WERI-Rb-1 (cell line): ENCODE measurements at regions not wholly inside any gene's neighbourhood (a gene's known extent, or its start where the extent isn't known, plus 50 kb on each side); places are given as distances from the start of the nearest gene placed in this dataset.
A peak's percentile ranks its signal among the peaks of the same experiment; 100 is the strongest.

ENCODE experiments used
- DNase-seq: peaks from one replicate; pipeline ENCODE4 v3.0.0-alpha.2; 2020
- H3K27ac ChIP-seq: fragments of 250-450 bp; sonication (Bioruptor Pico); 2 replicates; pipeline ENCODE4 v1.5.1; 2020; ENCODE audit warnings: mild to moderate bottlenecking, moderate library complexity
- H3K27me3 ChIP-seq: fragments of 250-450 bp; sonication (Bioruptor Pico); 2 replicates; pipeline ENCODE4 v1.5.1; 2021; ENCODE audit warnings: mild to moderate bottlenecking, low read depth, moderate library complexity; ENCODE audit not compliant: insufficient read depth, severe bottlenecking
- H3K36me3 ChIP-seq: fragments of 250-450 bp; sonication (Bioruptor Pico); 2 replicates; pipeline ENCODE4 v1.5.1; 2020; ENCODE audit warnings: mild to moderate bottlenecking, moderate library complexity
- H3K4me3 ChIP-seq: 2 replicates; pipeline ENCODE4 v1.5.1; 2011; ENCODE audit warnings: low read depth, mild to moderate bottlenecking, control low read depth, low read length
- H3K9me3 ChIP-seq: fragments of 250-450 bp; sonication (Bioruptor Pico); 2 replicates; pipeline ENCODE4 v1.5.1; 2021; ENCODE audit warnings: mild to moderate bottlenecking, moderate library complexity; ENCODE audit not compliant: severe bottlenecking
- TF ChIP-seq, protein P1 (sequence below): IDR thresholded peaks from 2 replicates; pipeline ENCODE4 v1.5.1; 2011; ENCODE audit warnings: low read depth, mild to moderate bottlenecking, control low read depth, inconsistent platforms, low read length

DNA sequence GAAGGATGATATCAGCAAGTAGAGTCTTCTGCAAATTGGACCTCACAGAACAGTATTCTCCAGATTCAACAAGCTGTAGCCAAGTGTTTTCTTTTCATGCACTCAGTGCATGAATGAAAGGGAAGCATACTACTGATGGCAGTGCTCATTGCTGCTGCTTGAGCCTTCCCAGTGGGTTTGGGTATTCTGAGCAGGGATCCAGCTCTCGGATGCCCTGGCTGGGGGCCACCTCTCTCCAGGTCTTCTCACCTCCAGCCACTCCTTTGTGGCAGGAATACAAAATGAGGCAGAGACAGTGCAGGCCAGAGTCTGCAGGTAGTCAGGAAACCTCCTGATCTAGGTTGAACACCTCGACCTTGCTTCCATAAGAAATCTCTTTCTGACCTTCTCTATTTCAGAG, 390.4 kb upstream of the CELF4 start:
- no peaks in the 10 kb centered on the region for H3K27me3 ChIP-seq
- no peaks in the 10 kb centered on the region for H3K36me3 ChIP-seq
- H3K9me3 ChIP-seq = peaks cover 7% of the 10 kb centered on the region
- DNase-seq = no peak
- no peak overlapping the region for H3K4me3 ChIP-seq
- TF ChIP-seq, protein P1, sequence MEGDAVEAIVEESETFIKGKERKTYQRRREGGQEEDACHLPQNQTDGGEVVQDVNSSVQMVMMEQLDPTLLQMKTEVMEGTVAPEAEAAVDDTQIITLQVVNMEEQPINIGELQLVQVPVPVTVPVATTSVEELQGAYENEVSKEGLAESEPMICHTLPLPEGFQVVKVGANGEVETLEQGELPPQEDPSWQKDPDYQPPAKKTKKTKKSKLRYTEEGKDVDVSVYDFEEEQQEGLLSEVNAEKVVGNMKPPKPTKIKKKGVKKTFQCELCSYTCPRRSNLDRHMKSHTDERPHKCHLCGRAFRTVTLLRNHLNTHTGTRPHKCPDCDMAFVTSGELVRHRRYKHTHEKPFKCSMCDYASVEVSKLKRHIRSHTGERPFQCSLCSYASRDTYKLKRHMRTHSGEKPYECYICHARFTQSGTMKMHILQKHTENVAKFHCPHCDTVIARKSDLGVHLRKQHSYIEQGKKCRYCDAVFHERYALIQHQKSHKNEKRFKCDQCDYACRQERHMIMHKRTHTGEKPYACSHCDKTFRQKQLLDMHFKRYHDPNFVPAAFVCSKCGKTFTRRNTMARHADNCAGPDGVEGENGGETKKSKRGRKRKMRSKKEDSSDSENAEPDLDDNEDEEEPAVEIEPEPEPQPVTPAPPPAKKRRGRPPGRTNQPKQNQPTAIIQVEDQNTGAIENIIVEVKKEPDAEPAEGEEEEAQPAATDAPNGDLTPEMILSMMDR = no peak
- H3K27ac ChIP-seq = no peak overlapping the region

DNA sequence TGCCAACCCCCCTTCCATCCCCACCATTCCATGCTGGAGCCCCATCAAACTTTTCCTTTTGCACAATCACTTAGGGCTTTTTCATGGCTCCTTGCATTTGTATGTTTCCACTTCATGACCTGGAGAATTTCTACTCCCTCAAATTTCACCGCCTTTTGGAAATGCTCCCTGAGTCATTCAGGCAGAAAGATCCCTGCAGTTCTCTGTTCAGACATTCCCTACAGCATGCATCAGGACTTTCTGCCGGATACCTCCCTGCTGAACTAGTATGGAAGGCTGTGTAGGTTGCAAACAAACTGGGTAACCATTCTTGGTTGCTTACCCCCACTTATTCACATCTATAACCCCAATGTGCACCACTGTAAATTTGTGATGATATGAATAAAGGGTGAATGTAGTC, 389.6 kb upstream of the CELF4 start:
- Histone ChIP-seq H3K9me3 (no peaks in the 10 kb centered on the region), H3K36me3 (no peaks in the 10 kb centered on the region), H3K27me3 (no peaks in the 10 kb centered on the region)

GRCh38 chr18:37953876-37954275, 388.3 kb upstream of the CELF4 start:
- Histone ChIP-seq H3K9me3 (no peaks in the 10 kb centered on the region), H3K4me3 (no peak overlapping the region), H3K27ac (no peak overlapping the region), H3K36me3 (no peaks in the 10 kb centered on the region), H3K27me3 (no peaks in the 10 kb centered on the region)
- DNase-seq = no peak
- TF ChIP-seq, protein P1 = no peak

More for the DNA sequence above, 389.6 kb upstream of the CELF4 start:
- H3K4me3 ChIP-seq = no peak overlapping the region
- DNase-seq = no peak
- TF ChIP-seq, protein P1 = no peak
- no peak overlapping the region for H3K27ac ChIP-seq

- Histone ChIP-seq H3K9me3 (no peaks in the 10 kb centered on the region), H3K27ac (no peak overlapping the region), H3K36me3 (no peaks in the 10 kb centered on the region), H3K27me3 (no peaks in the 10 kb centered on the region), H3K4me3 (no peak overlapping the region)
- no peak for DNase-seq
- TF ChIP-seq, protein P1 = no peak
Observed at GRCh38 chr18:37948471-37948870, 382.9 kb upstream of the CELF4 start.

DNA sequence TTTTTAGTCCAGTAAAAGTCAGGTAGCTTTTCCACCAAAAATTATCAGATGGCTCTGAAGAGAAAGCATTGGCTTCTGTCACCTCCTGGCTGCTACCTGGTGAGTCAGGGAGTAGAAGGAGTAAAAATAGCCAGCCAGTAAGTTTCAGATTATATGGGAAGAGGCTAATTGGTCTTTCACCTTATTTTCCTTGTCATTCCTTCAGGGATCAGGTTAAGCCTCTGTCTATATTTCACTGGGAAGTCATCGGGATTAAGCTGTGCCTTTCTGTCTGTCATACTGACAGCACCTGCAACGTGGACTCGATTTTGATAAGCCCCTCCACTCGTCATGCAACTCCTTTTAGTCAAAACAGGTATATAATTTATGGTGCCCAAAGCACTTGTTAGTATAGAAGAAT, 380.7 kb upstream of the CELF4 start:
- no peaks in the 10 kb centered on the region for H3K27me3 ChIP-seq
- DNase-seq = peak; percentile 47
- no peak overlapping the region for H3K27ac ChIP-seq
- TF ChIP-seq, protein P1 = no peak
- H3K36me3 ChIP-seq = no peaks in the 10 kb centered on the region
- no peaks in the 10 kb centered on the region for H3K9me3 ChIP-seq
- H3K4me3 ChIP-seq = no peak overlapping the region

DNA sequence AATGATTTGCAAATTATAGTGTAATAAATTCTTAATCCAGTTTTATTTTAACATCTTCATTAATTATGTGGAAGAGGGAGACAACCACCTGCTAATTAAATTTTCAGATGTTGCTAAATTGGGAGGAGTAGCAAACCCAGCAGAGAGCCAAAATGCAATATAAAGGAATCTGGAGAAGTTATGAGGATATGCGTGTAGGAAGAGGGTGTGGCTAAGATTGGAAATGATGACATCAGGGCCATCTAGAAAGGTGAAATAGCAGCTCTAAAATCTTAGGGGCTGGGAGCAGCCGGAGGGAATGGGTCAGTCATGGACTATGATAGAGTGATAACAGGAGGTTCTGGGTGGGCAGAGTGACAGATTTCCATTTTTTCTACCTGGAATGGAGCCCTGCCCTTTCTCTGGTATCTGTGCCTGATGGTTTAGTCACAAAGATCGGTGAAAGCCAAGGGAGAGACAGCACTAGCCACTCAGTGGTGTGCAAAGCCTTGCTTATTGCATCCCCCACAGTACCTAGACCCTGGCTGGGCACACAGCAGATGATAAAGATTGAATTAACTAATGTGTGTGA, 379.2 kb upstream of the CELF4 start:
- Histone ChIP-seq H3K27me3 (no peaks in the 10 kb centered on the region), H3K27ac (no peak overlapping the region), H3K9me3 (no peaks in the 10 kb centered on the region), H3K36me3 (no peaks in the 10 kb centered on the region), H3K4me3 (no peak overlapping the region)
- TF ChIP-seq, protein P1 = no peak
- no peak for DNase-seq
